ENCODE measurements at regions not wholly inside any gene's neighbourhood (a gene's known extent, or its start where the extent isn't known, plus 50 kb on each side); places are given as distances from the start of the nearest gene placed in this dataset.
A peak's percentile ranks its signal among the peaks of the same experiment; 100 is the strongest.

DNA sequence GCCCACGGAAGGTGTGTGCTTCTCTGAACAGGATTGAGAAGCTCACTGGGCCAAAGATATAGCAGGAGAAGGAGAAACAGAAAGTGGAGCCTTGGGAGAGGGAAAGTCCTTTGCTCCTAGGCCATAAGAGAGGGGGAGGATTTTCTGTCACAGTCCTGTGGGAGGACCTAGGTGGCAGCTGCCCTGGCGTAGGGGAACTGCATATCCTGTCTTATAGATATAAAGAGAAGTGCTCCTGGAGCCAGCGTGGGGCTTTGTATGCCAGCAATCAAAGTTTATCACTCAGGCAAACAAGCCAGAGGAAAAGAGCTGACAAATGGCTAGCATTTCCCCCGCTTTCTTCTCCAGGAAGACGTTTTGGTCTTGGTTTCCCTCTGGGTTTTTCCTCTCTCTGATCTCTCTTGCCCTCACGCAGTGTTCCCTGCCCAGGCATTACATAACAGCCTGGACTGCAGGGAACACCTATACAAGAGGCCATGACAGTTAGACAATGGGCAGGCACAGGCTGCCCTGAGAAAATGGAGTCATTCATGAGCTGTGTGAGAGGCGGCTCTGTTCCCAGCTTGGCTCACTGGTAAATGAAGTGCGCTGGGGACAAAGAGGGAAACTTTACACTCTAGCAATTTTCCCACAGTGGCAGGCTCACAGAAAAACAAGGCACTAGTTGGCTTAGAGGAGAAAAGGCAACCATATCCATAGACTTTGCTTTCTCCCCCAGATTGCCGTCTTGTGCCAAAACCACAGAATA lies 52.5 kb upstream of the ZNF648 start:
- no peaks in the 10 kb centered on the region for H3K9me3 ChIP-seq
- DNase-seq (ENCODE audit: low spot score in 2 of 2), result no peak
- H3K4me3 ChIP-seq, result no peak overlapping the region
- no peaks in the 10 kb centered on the region for H3K36me3 ChIP-seq
- TF ChIP-seq, protein P1, sequence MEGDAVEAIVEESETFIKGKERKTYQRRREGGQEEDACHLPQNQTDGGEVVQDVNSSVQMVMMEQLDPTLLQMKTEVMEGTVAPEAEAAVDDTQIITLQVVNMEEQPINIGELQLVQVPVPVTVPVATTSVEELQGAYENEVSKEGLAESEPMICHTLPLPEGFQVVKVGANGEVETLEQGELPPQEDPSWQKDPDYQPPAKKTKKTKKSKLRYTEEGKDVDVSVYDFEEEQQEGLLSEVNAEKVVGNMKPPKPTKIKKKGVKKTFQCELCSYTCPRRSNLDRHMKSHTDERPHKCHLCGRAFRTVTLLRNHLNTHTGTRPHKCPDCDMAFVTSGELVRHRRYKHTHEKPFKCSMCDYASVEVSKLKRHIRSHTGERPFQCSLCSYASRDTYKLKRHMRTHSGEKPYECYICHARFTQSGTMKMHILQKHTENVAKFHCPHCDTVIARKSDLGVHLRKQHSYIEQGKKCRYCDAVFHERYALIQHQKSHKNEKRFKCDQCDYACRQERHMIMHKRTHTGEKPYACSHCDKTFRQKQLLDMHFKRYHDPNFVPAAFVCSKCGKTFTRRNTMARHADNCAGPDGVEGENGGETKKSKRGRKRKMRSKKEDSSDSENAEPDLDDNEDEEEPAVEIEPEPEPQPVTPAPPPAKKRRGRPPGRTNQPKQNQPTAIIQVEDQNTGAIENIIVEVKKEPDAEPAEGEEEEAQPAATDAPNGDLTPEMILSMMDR (IDR thresholded peaks at IDR 0.05), result no peak
- TF ChIP-seq POLR2A (IDR thresholded peaks at IDR 0.05), result no peak
- no peak for TF ChIP-seq POLR2AphosphoS5 (IDR thresholded peaks at IDR 0.05)
- TF ChIP-seq EP300 (IDR thresholded peaks at IDR 0.05), result no peak
- WGBS, result 52% methylated on average over 9 of the region's 9 CpGs
- no peaks in the 10 kb centered on the region for H3K27me3 ChIP-seq
- H3K4me1 ChIP-seq, result no peaks in the 10 kb centered on the region
- peak overlapping the region; percentile 14 for H3K27ac ChIP-seq

DNA sequence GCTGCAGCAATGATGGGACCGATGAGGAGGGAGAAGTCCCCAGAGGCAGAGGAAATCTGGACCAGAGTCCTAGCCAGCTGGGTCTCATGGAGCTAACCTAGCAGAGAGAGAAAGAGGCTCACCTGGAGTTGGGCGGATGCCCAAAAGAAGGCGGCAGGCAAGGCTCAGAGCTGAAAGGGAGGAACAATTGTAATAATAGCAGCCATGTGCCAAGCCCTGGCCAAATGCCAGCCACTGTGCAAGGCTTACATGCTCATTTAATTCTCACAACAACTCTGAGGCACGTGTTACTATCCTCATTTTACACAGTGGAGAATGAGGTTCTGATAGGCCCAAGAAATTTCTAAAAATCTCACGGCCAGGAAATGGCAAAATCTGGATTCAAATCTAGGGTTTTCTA lies 50.0 kb upstream of the ZNF648 start:
- Histone ChIP-seq H3K9me3 (peaks cover 4% of the 10 kb centered on the region), H3K36me3 (no peaks in the 10 kb centered on the region), H3K4me1 (no peaks in the 10 kb centered on the region), H3K27me3 (no peaks in the 10 kb centered on the region), H3K4me3 (no peak overlapping the region), H3K27ac (no peak overlapping the region)
- TF ChIP-seq, protein P1 (IDR thresholded peaks at IDR 0.05), result no peak
- TF ChIP-seq POLR2AphosphoS5 (IDR thresholded peaks at IDR 0.05) (no peak), EP300 (IDR thresholded peaks at IDR 0.05) (no peak), POLR2A (IDR thresholded peaks at IDR 0.05) (no peak)
- DNase-seq (ENCODE audit: low spot score in 2 of 2), result peak in 1 of 2 donors; percentile 74
- WGBS, result 38% methylated on average over 5 of the region's 5 CpGs
